Ishikawa (cell line): ENCODE measurements at regions not wholly inside any gene's neighbourhood (a gene's known extent, or its start where the extent isn't known, plus 50 kb on each side); places are given as distances from the start of the nearest gene placed in this dataset.

Experiments used
- CREB1 ChIP-seq: IDR thresholded peaks from 2 replicates; pipeline ENCODE4 v1.6.1; 2012; ENCODE audit warnings: low read depth
- EGR1 ChIP-seq: IDR thresholded peaks from 2 replicates; pipeline ENCODE4 v1.6.1; 2012
- EP300 ChIP-seq: IDR thresholded peaks from 2 replicates; pipeline ENCODE4 v1.6.1; 2012; ENCODE audit warnings: borderline replicate concordance
- FOXM1 ChIP-seq: IDR thresholded peaks from 2 replicates; pipeline ENCODE4 v1.6.1; 2012; ENCODE audit warnings: low read depth, borderline replicate concordance
- RAD21 ChIP-seq: IDR thresholded peaks from 2 replicates; pipeline ENCODE4 v1.6.1; 2012; ENCODE audit warnings: low read depth
- TAF1 ChIP-seq: IDR thresholded peaks from 2 replicates; pipeline ENCODE4 v1.6.1; 2012; ENCODE audit warnings: low read depth, mild to moderate bottlenecking
- YY1 ChIP-seq: IDR thresholded peaks from 2 replicates; pipeline ENCODE4 v1.6.1; 2012; ENCODE audit warnings: low read depth
- TF ChIP-seq, protein P1 (sequence below): IDR thresholded peaks from 2 replicates; pipeline ENCODE4 v1.6.1; 2012; ENCODE audit warnings: low read depth, mild to moderate bottlenecking
- TF ChIP-seq, protein P2 (sequence below): IDR thresholded peaks from 2 replicates; pipeline ENCODE4 v1.6.1; 2012

DNA sequence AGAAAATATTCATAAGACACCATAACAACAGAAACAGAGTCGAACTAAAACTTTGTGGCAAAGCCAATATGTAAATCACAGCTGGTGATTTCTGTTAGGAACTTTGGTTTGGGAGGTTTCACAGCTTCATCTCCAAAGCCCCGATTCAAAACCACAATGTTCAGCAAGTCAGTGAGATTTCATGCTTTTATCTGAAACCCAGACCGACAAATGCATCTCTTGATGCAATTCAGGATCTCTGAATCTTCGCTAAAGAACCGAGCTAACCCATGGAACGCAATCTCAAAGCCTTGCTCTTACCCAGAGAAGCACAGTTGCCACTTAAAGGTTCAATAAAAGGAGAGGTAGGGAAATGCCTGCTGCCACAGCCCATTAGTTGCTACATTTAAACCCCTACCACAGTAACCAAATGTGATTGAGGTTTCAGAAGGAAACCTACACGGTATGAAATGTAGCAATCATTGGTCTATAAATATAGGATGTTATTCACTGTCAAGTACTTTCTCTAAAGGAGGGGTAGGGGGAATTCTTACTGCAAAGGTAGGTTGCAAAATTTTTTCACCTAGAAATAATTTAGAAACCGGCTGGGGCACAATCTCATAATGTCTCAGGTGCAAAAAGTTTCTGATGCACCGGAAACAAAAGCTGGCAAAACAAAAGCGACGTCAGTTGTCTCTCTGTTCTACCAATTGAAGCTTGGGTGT, 381.0 kb upstream of the ARID1B start:
- TF ChIP-seq FOXM1 (no peak), CREB1 (no peak), EP300 (no peak), YY1 (no peak), TAF1 (no peak), EGR1 (no peak), RAD21 (no peak)
- TF ChIP-seq, protein P1, sequence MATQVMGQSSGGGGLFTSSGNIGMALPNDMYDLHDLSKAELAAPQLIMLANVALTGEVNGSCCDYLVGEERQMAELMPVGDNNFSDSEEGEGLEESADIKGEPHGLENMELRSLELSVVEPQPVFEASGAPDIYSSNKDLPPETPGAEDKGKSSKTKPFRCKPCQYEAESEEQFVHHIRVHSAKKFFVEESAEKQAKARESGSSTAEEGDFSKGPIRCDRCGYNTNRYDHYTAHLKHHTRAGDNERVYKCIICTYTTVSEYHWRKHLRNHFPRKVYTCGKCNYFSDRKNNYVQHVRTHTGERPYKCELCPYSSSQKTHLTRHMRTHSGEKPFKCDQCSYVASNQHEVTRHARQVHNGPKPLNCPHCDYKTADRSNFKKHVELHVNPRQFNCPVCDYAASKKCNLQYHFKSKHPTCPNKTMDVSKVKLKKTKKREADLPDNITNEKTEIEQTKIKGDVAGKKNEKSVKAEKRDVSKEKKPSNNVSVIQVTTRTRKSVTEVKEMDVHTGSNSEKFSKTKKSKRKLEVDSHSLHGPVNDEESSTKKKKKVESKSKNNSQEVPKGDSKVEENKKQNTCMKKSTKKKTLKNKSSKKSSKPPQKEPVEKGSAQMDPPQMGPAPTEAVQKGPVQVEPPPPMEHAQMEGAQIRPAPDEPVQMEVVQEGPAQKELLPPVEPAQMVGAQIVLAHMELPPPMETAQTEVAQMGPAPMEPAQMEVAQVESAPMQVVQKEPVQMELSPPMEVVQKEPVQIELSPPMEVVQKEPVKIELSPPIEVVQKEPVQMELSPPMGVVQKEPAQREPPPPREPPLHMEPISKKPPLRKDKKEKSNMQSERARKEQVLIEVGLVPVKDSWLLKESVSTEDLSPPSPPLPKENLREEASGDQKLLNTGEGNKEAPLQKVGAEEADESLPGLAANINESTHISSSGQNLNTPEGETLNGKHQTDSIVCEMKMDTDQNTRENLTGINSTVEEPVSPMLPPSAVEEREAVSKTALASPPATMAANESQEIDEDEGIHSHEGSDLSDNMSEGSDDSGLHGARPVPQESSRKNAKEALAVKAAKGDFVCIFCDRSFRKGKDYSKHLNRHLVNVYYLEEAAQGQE = no peak
- TF ChIP-seq, protein P2, sequence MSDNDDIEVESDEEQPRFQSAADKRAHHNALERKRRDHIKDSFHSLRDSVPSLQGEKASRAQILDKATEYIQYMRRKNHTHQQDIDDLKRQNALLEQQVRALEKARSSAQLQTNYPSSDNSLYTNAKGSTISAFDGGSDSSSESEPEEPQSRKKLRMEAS = no peak
